T-helper 1 cell treated with Interleukin-12 subunit alpha and Interleukin-12 subunit beta and Interleukin-4 antibody, amounts not matched to agents 30 μg/mL and 1 μg/mL, for 36 hours (primary cell): ENCODE measurements at regions not wholly inside any gene's neighbourhood (a gene's known extent, or its start where the extent isn't known, plus 50 kb on each side); places are given as distances from the start of the nearest gene placed in this dataset.

Experiments used
- H3K27ac Mint-ChIP-seq: one replicate; pipeline ENCODE4 v1.8.0; 2021; ENCODE audit warnings: mild to moderate bottlenecking, mixed read lengths
- H3K27me3 Mint-ChIP-seq: one replicate; pipeline ENCODE4 v1.8.0; 2021; ENCODE audit warnings: low read depth, mixed read lengths
- H3K36me3 Mint-ChIP-seq: one replicate; pipeline ENCODE4 v1.8.0; 2021; ENCODE audit warnings: low read depth, mixed read lengths
- H3K4me1 Mint-ChIP-seq: one replicate; pipeline ENCODE4 v1.8.0; 2021; ENCODE audit warnings: low read depth, mixed read lengths
- H3K4me3 Mint-ChIP-seq: one replicate; pipeline ENCODE4 v1.8.0; 2021; ENCODE audit warnings: mild to moderate bottlenecking, moderate library complexity, mixed read lengths
- H3K9me3 Mint-ChIP-seq: one replicate; pipeline ENCODE4 v1.8.0; 2021; ENCODE audit warnings: mixed read lengths

DNA sequence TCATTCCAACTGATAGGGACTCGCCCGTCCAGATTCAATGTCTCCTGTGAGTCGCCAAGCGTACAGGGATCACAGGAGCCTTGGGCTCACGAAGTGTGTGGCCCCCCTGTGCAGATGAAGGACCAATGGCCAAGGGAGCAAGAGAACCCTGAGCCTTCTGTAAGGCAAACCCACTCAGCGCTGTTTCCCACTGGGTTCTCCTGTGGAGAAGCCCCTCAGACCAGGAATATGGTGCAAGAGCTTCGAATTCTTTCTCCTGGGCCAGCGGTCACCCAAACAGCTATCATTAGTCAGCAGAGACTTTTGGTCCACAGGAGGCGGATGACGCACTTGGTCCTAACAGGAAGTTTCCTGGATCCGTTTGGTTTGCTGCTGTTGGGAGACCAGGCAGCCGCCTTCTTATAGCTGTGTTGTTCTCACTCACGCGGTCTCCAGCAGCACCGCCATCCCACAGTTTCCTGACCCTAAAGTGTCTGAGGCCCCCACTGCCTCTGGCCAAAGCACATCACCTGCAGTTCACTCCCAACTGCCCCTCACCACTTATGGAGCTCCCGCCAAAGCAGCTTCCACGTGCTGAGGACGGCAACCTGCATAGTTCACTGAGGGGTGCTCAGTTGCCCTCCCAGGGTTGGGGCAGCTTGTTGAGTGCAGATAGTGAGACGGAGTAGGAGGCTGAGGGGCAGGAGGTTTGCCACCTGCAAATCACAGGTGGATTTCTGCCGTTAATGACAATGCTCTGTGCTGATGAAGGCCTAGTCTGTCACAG, 268.6 kb downstream of the ERMARD start:
- Mint-ChIP-seq H3K9me3 (no peaks in the 10 kb centered on the region), H3K4me3 (no peak overlapping the region), H3K27ac (no peak overlapping the region), H3K36me3 (no peaks in the 10 kb centered on the region), H3K27me3 (peaks cover 23% of the 10 kb centered on the region), H3K4me1 (no peaks in the 10 kb centered on the region)

DNA sequence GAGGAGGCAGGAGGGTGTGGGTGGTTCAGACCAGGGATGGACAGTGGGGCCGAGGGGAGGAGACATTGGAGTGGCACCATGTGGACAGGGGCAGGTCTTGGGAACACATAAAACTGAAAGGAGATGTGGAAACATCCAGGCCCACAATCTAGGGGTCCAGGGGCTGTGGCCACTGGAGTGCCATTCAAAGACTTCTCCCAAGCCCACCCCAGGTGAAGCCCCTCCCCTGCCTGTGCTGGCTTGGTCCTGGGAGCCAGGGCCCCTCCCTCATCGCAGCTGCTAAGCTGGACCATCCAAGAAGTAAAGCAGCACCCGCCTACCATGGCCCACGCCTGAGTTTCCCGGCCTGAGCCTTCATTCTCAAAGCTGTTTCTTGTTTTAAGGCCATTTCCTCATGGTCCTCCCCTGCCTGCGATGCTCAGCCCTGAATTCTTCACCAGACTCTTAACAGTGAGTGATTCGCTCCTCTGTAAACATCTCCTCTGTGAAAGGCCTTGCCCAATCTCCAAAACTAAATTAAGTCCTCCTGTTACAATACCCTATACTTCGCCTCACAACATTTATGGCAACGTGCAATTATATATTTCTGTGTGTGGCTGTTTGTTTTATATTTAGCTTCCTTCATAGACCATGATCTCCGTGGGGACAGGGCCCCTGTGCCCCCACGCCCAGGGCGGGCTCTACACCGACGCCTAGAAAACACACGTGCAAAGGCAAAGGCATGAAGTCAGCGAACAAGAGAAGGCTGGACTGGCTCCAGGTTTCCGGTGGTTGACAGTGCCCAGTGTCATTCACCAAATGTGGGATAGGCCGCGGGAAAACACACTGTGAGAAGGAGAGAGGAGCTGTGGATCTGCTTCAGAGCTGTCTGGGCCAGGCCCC, 267.8 kb downstream of the ERMARD start:
- no peaks in the 10 kb centered on the region for H3K36me3 Mint-ChIP-seq
- no peaks in the 10 kb centered on the region for H3K4me1 Mint-ChIP-seq
- H3K4me3 Mint-ChIP-seq: no peak overlapping the region
- H3K27me3 Mint-ChIP-seq: peaks cover 29% of the 10 kb centered on the region
- H3K27ac Mint-ChIP-seq: no peak overlapping the region
- H3K9me3 Mint-ChIP-seq: no peaks in the 10 kb centered on the region

DNA sequence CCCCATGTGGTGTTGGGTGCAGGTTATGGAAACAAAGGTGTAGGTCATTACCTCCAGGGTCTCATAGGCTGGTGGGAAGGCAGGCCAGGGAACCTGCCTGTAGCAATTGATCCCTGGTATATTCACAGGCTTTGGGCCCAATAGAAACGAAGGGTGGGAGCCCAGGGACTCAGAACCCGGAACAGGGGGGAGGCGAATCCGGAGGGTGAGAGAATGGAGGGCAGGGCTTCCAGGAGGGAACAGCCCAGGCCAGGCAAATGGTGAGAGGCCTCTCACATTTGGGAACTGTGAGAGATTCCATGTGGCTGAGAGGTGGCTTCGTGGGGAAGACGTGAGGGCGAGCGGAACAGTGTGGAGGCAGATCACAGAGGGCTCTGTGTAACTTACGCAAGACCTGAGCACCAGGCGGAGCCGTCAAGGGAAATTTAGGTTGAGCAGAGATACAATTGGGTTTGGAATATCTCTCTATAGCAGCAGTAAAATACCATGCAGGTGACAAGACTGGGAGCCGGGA, 267.1 kb downstream of the ERMARD start:
- Mint-ChIP-seq H3K4me1 (no peaks in the 10 kb centered on the region), H3K9me3 (no peaks in the 10 kb centered on the region), H3K36me3 (no peaks in the 10 kb centered on the region), H3K27me3 (peaks cover 29% of the 10 kb centered on the region), H3K27ac (no peak overlapping the region), H3K4me3 (no peak overlapping the region)

DNA sequence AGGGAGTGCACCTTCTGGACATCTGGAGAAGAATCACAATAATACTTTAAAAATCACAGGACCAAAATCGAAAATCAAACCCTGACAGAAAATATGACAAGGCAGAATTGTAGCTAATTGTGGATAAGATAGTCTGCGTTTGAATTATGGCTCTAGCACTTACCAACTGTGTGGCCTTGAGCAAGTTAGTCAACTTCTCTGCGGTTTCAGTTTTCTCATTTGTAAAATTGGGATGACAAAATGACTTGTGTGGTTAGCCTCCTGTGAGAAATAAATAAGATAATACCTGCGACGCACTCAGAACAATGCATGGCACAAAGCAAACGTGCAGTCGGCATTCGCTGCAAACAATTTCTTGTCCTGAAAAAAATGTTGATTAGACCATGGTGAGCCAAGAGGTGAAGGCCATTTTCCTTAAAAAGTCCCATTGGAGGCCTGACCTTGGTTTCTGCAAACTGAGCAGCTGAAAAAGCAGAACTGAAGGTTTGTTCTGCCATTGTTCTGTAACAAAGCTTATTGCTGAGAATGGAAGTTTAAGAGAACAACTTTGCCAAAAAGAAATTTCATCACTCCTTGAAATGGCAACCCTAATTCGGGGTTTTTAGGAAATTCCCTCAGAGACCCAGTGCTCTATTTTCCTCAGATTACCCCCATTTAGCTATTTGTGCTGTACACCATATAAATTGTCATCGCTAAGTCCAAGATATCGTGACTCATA, 266.3 kb downstream of the ERMARD start:
- no peak overlapping the region for H3K27ac Mint-ChIP-seq

DNA sequence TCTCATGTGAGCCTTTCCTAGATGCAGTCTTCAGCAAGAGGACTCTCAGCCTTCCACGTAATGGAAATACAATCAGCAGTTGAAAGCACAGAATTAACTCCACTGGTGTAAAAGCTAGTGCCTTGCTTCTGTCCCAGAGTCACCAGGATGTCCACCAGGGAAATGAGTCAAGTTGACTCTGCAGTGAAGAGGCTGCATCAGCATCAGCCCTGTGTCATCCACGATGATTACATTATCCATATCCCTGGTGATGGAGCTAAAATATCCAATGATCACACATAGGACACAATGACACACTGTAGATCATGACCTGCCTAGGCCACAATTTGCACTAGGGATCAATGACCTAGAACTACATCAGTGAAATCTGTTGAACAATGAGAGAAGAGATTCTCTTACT, 262.4 kb downstream of the ERMARD start:
- Mint-ChIP-seq H3K36me3 (no peaks in the 10 kb centered on the region), H3K27me3 (peaks cover 23% of the 10 kb centered on the region), H3K4me3 (no peak overlapping the region), H3K9me3 (no peaks in the 10 kb centered on the region), H3K27ac (no peak overlapping the region), H3K4me1 (no peaks in the 10 kb centered on the region)

More for the DNA sequence above, 266.3 kb downstream of the ERMARD start:
- Mint-ChIP-seq H3K9me3 (no peaks in the 10 kb centered on the region), H3K27me3 (peaks cover 29% of the 10 kb centered on the region), H3K36me3 (no peaks in the 10 kb centered on the region), H3K4me1 (no peaks in the 10 kb centered on the region), H3K4me3 (no peak overlapping the region)

DNA sequence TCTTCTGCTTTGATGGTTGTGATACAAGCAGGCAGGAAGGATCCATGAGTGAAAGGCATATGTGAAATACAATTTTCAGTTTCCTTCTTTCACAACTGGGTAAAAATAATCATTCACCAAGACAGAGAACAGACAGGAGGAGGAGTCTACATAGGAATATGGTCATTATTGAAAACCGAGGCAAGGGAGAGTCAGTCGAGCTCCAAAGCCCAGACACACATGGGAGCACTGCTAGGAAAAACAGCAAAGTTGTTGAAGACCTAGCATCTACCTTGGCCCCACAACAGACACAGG, 260.6 kb downstream of the ERMARD start:
- Mint-ChIP-seq H3K4me3 (no peak overlapping the region), H3K4me1 (no peaks in the 10 kb centered on the region), H3K9me3 (no peaks in the 10 kb centered on the region), H3K36me3 (no peaks in the 10 kb centered on the region), H3K27ac (no peak overlapping the region), H3K27me3 (peaks cover 13% of the 10 kb centered on the region)

DNA sequence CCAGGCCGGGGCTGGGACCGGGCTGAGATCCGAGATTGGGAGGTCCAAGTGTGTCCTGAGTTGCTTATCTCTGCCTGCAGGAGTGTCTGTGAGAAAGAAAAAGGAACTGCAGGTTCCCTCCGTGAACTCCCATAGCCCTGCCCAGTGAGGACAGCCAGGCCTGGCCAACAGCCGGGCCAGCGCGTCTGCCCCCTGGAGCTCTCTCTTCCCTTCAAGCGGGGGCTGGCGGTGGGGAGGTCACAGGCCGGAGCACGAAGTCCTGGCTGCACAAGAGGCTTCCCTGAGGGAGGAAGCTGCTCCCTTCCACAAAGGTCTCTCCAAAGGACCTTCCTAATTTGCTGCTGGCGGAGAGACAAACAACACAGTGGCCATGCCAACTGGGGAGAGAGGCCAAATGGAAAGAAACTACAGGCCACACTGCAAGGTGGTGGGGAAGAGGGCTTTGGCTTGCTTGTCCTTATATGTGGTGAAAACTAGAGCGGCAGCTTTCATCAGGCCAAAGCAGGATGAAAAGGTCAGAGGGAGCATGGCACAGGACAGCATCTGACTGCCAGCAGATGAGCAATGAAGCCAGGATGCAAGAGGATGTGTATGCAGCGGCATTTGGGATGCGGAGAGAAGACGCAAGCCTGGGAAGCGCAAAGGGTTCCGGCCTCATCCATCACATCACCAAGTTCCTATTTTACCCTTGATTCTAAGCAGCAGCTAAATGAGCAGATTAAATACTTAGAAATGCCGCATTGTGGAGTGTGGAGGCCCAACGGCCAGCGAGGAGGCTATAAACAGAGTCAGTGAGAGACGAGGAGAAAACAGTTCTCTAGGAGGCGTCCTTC, 260.0 kb downstream of the ERMARD start:
- no peaks in the 10 kb centered on the region for H3K9me3 Mint-ChIP-seq
- H3K27me3 Mint-ChIP-seq: peaks cover 13% of the 10 kb centered on the region
- no peak overlapping the region for H3K4me3 Mint-ChIP-seq
- H3K36me3 Mint-ChIP-seq: no peaks in the 10 kb centered on the region
- H3K4me1 Mint-ChIP-seq: no peaks in the 10 kb centered on the region
- H3K27ac Mint-ChIP-seq: no peak overlapping the region

DNA sequence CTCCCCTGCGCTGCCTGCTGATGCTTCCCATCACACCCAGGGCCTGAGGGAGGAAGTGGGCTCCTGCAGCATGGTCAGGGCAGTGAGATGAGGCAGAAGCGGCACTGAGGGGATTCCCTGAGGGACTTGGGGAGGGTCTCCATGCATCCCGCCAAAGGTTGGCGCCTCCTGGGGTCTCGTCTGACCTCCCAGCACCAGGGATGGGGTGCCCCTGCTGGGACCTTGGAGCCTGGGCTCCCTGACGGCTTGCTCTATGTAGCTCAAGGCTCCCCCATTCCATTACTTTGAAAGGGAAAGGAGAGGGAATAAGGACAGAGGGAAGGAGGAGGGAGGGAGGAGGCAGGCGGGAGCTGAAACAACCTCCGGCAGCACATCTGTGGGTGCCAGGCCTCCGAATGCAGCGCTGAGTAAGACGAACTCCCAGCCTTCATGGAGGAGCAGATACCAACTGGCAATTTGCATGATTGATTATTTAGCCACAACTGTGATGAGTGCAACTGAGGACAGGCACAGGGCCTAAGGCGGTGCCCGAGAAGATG, 259.3 kb downstream of the ERMARD start:
- Mint-ChIP-seq H3K4me1 (no peaks in the 10 kb centered on the region), H3K36me3 (no peaks in the 10 kb centered on the region), H3K27ac (no peak overlapping the region), H3K4me3 (no peak overlapping the region), H3K9me3 (no peaks in the 10 kb centered on the region), H3K27me3 (peaks cover 10% of the 10 kb centered on the region)

DNA sequence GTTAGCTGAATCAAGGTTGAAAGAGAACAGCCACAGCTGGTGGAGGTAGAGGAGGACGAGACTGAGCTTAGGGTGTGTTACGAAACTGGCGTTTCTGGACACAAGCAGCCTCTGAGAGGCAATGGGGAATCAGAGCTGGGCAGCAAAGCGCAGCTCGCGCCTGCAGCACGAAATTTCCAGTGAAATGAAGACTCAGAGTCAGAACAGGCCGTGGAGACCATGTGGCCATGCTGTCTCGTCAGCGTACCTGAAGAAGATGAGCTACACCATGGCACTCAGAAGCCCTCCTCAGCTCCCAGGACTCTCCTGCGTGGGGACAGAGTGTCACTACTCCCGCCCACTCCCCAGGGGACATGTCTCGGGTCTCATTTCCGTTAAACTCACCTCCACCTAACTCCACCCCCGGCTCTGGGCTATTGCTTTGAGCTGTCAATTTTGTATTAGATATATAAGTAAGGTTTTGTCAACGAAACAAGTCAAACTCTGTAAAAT, 256.9 kb downstream of the ERMARD start:
- no peak overlapping the region for H3K27ac Mint-ChIP-seq
- H3K4me1 Mint-ChIP-seq: no peaks in the 10 kb centered on the region
- peaks cover 14% of the 10 kb centered on the region for H3K9me3 Mint-ChIP-seq
- no peaks in the 10 kb centered on the region for H3K27me3 Mint-ChIP-seq
- H3K4me3 Mint-ChIP-seq: no peak overlapping the region
- no peaks in the 10 kb centered on the region for H3K36me3 Mint-ChIP-seq

DNA sequence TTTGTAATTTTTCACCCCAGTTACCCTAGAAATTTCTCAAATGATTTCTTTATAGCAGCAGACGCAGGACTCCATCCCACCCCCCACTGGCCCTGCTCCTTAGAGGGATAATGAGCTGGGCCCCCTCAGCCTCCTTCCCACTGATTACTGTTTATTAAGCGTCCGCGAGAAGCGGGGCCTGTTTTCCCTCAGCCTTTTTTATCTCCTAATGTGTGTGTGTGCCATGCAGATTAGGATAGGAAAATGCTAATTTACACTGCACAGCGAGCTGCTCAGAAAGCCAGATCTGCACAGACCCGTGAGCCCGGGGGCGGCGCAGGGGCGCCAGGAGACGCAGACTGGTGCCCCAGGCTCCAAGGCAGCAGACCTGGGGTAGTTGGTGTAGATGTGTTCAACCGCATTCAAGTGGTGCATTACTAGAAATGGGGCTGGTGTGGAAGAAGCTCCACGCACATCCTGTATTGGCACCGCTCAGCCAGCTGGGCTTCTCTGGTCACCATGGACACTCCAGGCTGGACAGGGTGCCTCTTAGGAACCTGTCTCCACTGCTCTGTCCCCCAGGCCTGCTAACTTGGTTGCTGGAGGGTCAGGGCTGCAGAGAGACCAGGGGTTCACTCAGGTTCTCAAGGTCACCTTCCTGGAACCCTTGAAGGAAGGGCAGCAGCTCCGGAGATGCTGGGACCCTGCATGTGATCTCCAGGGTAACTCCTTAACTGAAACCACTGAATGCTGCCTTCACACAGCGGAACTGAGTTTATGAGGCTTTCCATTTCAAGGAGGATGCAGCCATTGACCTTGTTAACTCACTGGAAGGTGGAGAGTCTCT, 256.3 kb downstream of the ERMARD start:
- Mint-ChIP-seq H3K4me3 (no peak overlapping the region), H3K4me1 (no peaks in the 10 kb centered on the region), H3K27ac (no peak overlapping the region), H3K36me3 (no peaks in the 10 kb centered on the region), H3K27me3 (no peaks in the 10 kb centered on the region), H3K9me3 (peaks cover 19% of the 10 kb centered on the region)

DNA sequence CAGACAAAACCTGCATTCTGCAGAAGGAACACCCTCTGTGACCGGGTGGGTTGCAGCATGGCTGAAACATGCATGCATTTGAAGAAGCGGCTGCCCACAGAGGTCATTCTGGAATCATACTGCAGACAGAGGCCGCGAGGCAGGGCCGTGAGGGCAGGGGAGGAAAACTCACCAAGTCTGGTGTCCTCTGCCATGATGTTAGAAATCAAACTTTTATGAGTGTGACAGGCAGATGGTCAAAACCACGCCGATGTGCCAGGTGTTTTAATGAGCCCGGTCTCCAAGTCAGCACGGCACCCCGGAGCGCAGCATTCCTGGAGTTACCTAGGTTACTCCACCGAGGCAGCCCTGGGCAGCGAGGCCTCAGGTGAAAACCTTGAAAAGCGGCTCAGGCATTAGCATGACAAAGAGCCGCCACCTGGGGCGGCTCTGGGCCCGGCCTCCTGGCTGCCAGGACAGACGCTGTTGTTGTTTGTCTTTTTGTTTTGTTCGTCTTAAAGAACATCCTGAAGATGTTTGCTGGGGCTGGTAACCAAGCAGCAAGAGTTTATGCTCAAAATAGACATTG, 255.6 kb downstream of the ERMARD start:
- H3K27me3 Mint-ChIP-seq: no peaks in the 10 kb centered on the region

DNA sequence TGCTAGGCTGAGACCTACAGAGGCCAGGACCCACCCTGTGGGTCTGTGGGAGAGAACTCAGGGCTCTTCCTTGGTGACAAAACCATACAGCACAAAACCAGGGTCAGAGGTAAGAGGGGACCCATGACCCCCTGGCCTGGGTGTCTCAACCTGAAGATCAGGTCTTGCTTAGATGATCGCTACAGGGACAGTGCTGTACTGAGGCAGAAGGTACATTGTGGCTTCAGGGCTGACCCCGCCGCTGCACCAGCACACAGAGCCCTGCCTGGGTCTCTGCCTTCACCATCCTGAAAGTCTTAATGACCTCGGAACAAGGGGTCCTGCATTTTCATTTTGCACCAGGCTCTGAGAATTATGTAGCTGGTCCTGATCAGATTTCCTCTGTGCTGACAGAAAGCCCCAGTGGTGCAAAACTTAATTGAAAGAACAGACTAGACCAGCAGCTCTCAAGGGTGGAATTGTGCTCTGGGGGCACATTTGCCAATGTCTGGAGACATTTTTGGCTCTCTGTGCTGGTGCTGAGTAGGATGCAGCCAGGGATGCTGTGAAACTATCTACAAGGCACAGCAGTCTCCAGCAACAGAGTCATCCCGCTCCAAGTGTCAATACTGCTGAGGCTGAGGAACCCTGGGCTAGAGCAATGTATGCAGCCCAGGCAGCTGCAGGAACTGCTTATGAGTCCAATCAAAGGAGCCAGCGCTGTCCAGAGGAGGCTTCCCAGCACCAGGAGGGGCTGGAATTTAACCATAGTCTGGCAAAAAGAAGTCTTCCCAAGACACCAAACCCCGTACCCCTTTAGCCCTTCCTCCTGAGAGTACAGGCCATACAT, 254.9 kb downstream of the ERMARD start:
- Mint-ChIP-seq H3K4me1 (no peaks in the 10 kb centered on the region), H3K27ac (no peak overlapping the region), H3K27me3 (no peaks in the 10 kb centered on the region), H3K4me3 (no peak overlapping the region), H3K36me3 (no peaks in the 10 kb centered on the region), H3K9me3 (peaks cover 27% of the 10 kb centered on the region)

More for the DNA sequence above, 255.6 kb downstream of the ERMARD start:
- Mint-ChIP-seq H3K4me3 (no peak overlapping the region), H3K4me1 (no peaks in the 10 kb centered on the region), H3K36me3 (no peaks in the 10 kb centered on the region), H3K27ac (no peak overlapping the region), H3K9me3 (peaks cover 26% of the 10 kb centered on the region)
